Mammary epithelial cell (primary cell): ENCODE measurements at regions not wholly inside any gene's neighbourhood (a gene's known extent, or its start where the extent isn't known, plus 50 kb on each side); places are given as distances from the start of the nearest gene placed in this dataset.

Experiments used
- EZH2 ChIP-seq: IDR thresholded peaks from 2 replicates; pipeline ENCODE4 v1.6.1; 2012; ENCODE audit warnings: low read length, inconsistent platforms, borderline replicate concordance
- TF ChIP-seq, protein P1 (sequence below), 2 donors: IDR thresholded peaks in 1 of 2; conservative IDR thresholded peaks in 1 of 2; 2 replicates each; pipeline ENCODE4 v1.5.1; 2011 to 2012; ENCODE audit warnings: inconsistent platforms in 2 of 2, low read length in 2 of 2, mild to moderate bottlenecking in 2 of 2, control low read depth in 1 of 2, low read depth in 1 of 2; ENCODE audit not compliant: insufficient read depth in 1 of 2; ENCODE audit errors: extremely low read depth in 1 of 2

DNA sequence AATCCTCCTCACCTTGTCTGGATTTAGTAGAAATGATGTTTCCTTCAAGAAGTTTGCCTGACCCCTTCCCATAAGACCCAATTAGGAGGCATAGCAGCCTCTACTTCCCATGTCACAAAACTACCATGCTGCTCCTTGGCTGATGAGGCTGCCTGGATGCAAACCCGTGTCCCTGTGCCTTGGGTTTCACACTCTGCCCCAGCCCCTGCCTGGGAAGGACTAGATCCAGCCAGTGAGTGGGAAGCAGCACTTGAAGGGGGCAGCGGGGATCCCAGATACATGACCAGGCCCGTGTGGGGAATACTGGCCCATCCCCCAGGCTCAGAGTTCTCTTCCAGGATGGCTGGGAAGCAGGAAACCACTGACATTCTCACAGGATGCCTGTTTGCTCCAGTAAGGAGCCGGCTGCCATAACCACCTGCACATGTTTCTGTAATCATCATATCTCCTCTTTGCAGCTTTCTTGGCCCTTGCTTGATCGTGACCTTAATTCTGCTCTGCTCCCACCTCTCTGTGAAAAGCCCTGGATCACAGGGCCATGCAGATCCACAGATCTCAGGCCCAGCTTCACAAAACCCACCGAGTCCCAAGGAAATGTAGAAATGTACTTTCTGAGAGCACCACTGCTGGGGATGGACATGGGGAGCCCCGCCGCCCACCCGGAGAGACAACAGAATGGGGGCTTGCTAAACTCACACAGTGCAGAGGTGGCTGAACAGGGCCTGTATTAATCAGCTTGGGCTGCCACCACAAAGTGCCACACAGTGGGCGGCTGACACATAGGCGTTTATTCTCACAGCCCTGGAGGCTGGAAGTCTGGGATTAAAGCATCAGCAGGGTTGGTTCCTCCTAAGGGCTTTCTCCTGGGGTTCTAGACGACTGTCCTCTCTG lies 287.8 kb upstream of the IGFBP3 start:
- TF ChIP-seq, protein P1, sequence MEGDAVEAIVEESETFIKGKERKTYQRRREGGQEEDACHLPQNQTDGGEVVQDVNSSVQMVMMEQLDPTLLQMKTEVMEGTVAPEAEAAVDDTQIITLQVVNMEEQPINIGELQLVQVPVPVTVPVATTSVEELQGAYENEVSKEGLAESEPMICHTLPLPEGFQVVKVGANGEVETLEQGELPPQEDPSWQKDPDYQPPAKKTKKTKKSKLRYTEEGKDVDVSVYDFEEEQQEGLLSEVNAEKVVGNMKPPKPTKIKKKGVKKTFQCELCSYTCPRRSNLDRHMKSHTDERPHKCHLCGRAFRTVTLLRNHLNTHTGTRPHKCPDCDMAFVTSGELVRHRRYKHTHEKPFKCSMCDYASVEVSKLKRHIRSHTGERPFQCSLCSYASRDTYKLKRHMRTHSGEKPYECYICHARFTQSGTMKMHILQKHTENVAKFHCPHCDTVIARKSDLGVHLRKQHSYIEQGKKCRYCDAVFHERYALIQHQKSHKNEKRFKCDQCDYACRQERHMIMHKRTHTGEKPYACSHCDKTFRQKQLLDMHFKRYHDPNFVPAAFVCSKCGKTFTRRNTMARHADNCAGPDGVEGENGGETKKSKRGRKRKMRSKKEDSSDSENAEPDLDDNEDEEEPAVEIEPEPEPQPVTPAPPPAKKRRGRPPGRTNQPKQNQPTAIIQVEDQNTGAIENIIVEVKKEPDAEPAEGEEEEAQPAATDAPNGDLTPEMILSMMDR (conservative IDR thresholded peaks at IDR 0.05 in 1 of 2, IDR thresholded peaks at IDR 0.05 in 1 of 2; ENCODE audit: extremely low read depth in 1 of 2, insufficient read depth in 1 of 2, low read depth in 1 of 2, low read length in 2 of 2), result no peak
- no peak for TF ChIP-seq EZH2
